Astrocyte of the cerebellum (primary cell): ENCODE measurements at regions not wholly inside any gene's neighbourhood (a gene's known extent, or its start where the extent isn't known, plus 50 kb on each side); places are given as distances from the start of the nearest gene placed in this dataset.
"Not testable (repeated sequence)": the region's sequence is repeated elsewhere in the genome, so short reads cannot be mapped to it uniquely, and the experiment has no call there.

Experiments
- DNase-seq: peaks from one replicate; pipeline ENCODE4 v3.0.0-alpha.2; 2011; ENCODE audit warnings: low read depth
- H3K4me3 ChIP-seq: 2 replicates; pipeline ENCODE4 v1.5.1; 2011; ENCODE audit warnings: mild to moderate bottlenecking, low read depth, low read length, moderate library complexity
- CTCF ChIP-seq: IDR thresholded peaks from 2 replicates; pipeline ENCODE4 v1.5.1; 2012; ENCODE audit warnings: low read length, low read depth, moderate library complexity, mild to moderate bottlenecking; ENCODE audit errors: missing control alignments
- in situ Hi-C: cut with HindIII; loops from 2 replicates; pipeline ENCODE4 v1.10.0; 2017; ENCODE audit warnings: low sequenced_read_pairs

- DNase-seq = no peak
- H3K4me3 ChIP-seq = no peak overlapping the region
- in situ Hi-C loops = no loop called here
- TF ChIP-seq CTCF = no peak
Observed at GRCh38 chr7:54419209-54419608, 123.0 kb upstream of the VSTM2A start.

- no peak for DNase-seq
- no peak for TF ChIP-seq CTCF
- in situ Hi-C loops = no loop called here
- H3K4me3 ChIP-seq = no peak overlapping the region
Observed at GRCh38 chr7:54426406-54426805, 115.8 kb upstream of the VSTM2A start.

GRCh38 chr7:54429111-54429510 lies 113.1 kb upstream of the VSTM2A start:
- no peak for DNase-seq
- in situ Hi-C loops = no loop called here
- TF ChIP-seq CTCF = no peak
- H3K4me3 ChIP-seq = no peak overlapping the region

GRCh38 chr7:54439391-54439790 lies 102.8 kb upstream of the VSTM2A start:
- in situ Hi-C loops = no loop called here
- no peak overlapping the region for H3K4me3 ChIP-seq
- TF ChIP-seq CTCF = no peak
- no peak for DNase-seq

GRCh38 chr7:54444046-54444686 lies 98.0 kb upstream of the VSTM2A start:
- in situ Hi-C loops, DNase-seq, H3K4me3 ChIP-seq: not testable (repeated sequence)

- DNase-seq, H3K4me3 ChIP-seq, in situ Hi-C loops: not testable (repeated sequence)
Observed at GRCh38 chr7:54453168-54453567, 89.0 kb upstream of the VSTM2A start.

GRCh38 chr7:54454700-54455099 lies 87.5 kb upstream of the VSTM2A start:
- DNase-seq, in situ Hi-C loops: not testable (repeated sequence)

GRCh38 chr7:54465095-54465494 lies 77.1 kb upstream of the VSTM2A start:
- H3K4me3 ChIP-seq = no peak overlapping the region
- no peak for TF ChIP-seq CTCF
- DNase-seq = no peak
- in situ Hi-C loops = no loop called here

More at GRCh38 chr7:54454700-54455099, 87.5 kb upstream of the VSTM2A start:
- H3K4me3 ChIP-seq = not testable (repeated sequence)
